NB4 (cell line): ENCODE measurements at regions not wholly inside any gene's neighbourhood (a gene's known extent, or its start where the extent isn't known, plus 50 kb on each side); places are given as distances from the start of the nearest gene placed in this dataset.

Experiments used
- DNase-seq: peaks from one replicate; pipeline ENCODE4 v3.0.0; 2010; ENCODE audit warnings: low read depth
- H3K4me3 ChIP-seq: one replicate; pipeline ENCODE4 v1.5.1; 2011; ENCODE audit warnings: mild to moderate bottlenecking, low read depth, low read length, moderate library complexity
- CTCF ChIP-seq: IDR thresholded peaks from one replicate; pipeline ENCODE4 v1.5.1; 2012; ENCODE audit warnings: low read depth, low read length
- MAX ChIP-seq: IDR thresholded peaks from 2 replicates; pipeline ENCODE4 v1.6.1; 2011; ENCODE audit warnings: low read depth, low read length
- MYC ChIP-seq: IDR thresholded peaks from 2 replicates; pipeline ENCODE4 v1.6.1; 2011; ENCODE audit warnings: low read depth, low read length
- POLR2A ChIP-seq: IDR thresholded peaks from 2 replicates; pipeline ENCODE4 v1.6.1; 2011; ENCODE audit warnings: mild to moderate bottlenecking; ENCODE audit not compliant: insufficient read length; ENCODE audit errors: extremely low read depth

GRCh38 chr4:155512046-155512445, 135.3 kb upstream of the MAP9 start:
- no peak for DNase-seq
- no peak overlapping the region for H3K4me3 ChIP-seq
- TF ChIP-seq MAX: no peak
- TF ChIP-seq POLR2A: no peak
- TF ChIP-seq MYC: no peak
- TF ChIP-seq CTCF: no peak

GRCh38 chr4:155510771-155511170, 134.0 kb upstream of the MAP9 start:
- TF ChIP-seq POLR2A: no peak
- TF ChIP-seq MYC: no peak
- TF ChIP-seq MAX: no peak
- TF ChIP-seq CTCF: no peak
- H3K4me3 ChIP-seq: no peak overlapping the region
- DNase-seq: no peak

- no peak for DNase-seq
- H3K4me3 ChIP-seq: no peak overlapping the region
- TF ChIP-seq CTCF (no peak), POLR2A (no peak), MAX (no peak)
Measured at GRCh38 chr4:155509555-155509954, 132.8 kb upstream of the MAP9 start.

GRCh38 chr4:155506745-155507144, 130.0 kb upstream of the MAP9 start:
- TF ChIP-seq CTCF: no peak
- no peak for TF ChIP-seq MYC
- TF ChIP-seq POLR2A: no peak
- TF ChIP-seq MAX: no peak
- DNase-seq: no peak

GRCh38 chr4:155505321-155505720, 128.6 kb upstream of the MAP9 start:
- DNase-seq: no peak
- no peak overlapping the region for H3K4me3 ChIP-seq
- TF ChIP-seq MYC (no peak), CTCF (no peak), POLR2A (no peak), MAX (no peak)

More at GRCh38 chr4:155506745-155507144, 130.0 kb upstream of the MAP9 start:
- H3K4me3 ChIP-seq: no peak overlapping the region

GRCh38 chr4:155497306-155497705, 120.5 kb upstream of the MAP9 start:
- no peak overlapping the region for H3K4me3 ChIP-seq
- TF ChIP-seq POLR2A: no peak
- TF ChIP-seq MAX: no peak
- no peak for DNase-seq
